Mammary epithelial cell (primary cell): ENCODE measurements at regions not wholly inside any gene's neighbourhood (a gene's known extent, or its start where the extent isn't known, plus 50 kb on each side); places are given as distances from the start of the nearest gene placed in this dataset.

Experiments used
- EZH2 ChIP-seq: IDR thresholded peaks from 2 replicates; pipeline ENCODE4 v1.6.1; 2012; ENCODE audit warnings: low read length, inconsistent platforms, borderline replicate concordance
- TF ChIP-seq, protein P1 (sequence below), 2 donors: IDR thresholded peaks in 1 of 2; conservative IDR thresholded peaks in 1 of 2; 2 replicates each; pipeline ENCODE4 v1.5.1; 2011 to 2012; ENCODE audit warnings: inconsistent platforms in 2 of 2, low read length in 2 of 2, mild to moderate bottlenecking in 2 of 2, control low read depth in 1 of 2, low read depth in 1 of 2; ENCODE audit not compliant: insufficient read depth in 1 of 2; ENCODE audit errors: extremely low read depth in 1 of 2

DNA sequence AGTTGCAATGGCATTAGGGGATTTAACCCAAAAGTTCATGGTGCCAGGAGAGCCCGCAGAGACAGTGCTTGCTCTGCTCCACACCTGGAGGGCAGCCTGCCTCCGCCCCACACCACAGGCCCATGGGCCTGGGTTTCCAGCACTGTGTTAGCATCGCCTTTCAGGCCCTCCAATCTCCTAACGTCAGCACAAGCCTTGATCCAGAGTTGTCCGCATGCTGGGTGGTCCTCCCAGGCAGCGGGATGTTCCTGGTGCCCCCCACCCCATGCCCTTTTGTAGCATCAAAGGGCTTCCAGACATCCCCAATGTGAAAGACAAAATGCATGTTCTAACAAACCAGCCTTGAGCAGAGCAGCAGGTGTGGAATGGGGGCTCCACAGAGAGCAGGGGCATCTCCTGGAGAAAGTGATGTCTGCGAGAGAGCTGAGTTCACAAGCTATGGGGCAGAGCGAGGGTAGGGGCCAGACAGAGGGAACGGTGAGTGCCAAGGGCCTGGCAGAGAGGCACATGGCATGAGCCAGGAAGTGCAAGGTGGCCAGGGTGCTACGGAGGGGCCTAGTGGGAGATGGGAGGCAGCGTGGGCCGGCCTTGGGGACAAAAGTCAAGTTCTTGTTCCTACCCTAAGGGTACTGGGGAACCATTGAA lies 119.2 kb downstream of the CYP26B1 start:
- TF ChIP-seq, protein P1, sequence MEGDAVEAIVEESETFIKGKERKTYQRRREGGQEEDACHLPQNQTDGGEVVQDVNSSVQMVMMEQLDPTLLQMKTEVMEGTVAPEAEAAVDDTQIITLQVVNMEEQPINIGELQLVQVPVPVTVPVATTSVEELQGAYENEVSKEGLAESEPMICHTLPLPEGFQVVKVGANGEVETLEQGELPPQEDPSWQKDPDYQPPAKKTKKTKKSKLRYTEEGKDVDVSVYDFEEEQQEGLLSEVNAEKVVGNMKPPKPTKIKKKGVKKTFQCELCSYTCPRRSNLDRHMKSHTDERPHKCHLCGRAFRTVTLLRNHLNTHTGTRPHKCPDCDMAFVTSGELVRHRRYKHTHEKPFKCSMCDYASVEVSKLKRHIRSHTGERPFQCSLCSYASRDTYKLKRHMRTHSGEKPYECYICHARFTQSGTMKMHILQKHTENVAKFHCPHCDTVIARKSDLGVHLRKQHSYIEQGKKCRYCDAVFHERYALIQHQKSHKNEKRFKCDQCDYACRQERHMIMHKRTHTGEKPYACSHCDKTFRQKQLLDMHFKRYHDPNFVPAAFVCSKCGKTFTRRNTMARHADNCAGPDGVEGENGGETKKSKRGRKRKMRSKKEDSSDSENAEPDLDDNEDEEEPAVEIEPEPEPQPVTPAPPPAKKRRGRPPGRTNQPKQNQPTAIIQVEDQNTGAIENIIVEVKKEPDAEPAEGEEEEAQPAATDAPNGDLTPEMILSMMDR (conservative IDR thresholded peaks at IDR 0.05 in 1 of 2, IDR thresholded peaks at IDR 0.05 in 1 of 2; ENCODE audit: extremely low read depth in 1 of 2, insufficient read depth in 1 of 2, low read depth in 1 of 2, low read length in 2 of 2) = no peak
- TF ChIP-seq EZH2 = no peak
